A673 (cell line): ENCODE measurements at regions not wholly inside any gene's neighbourhood (a gene's known extent, or its start where the extent isn't known, plus 50 kb on each side); places are given as distances from the start of the nearest gene placed in this dataset.

Source experiments
- BruUV-seq: library from RNA; stranded (reverse); fragments of 400-500 nt; replicated peaks from 2 replicates; lab custom pipeline; 2021; lab: Mats Ljungman, UMichigan
- CTCF ChIA-PET: fragments of 300-600 bp; sonication (Branson Sonifier 250); formaldehyde crosslinking; loops from one replicate; lab custom pipeline; 2022; ENCODE audit warnings: antibody characterized with exemption; lab: Charles Lee
- POLR2A ChIA-PET: fragments of 300-600 bp; sonication (Branson Sonifier 250); formaldehyde crosslinking; loops from one replicate; lab custom pipeline; 2022; ENCODE audit warnings: antibody characterized with exemption; ENCODE audit not compliant: low non-redundant PET; lab: Charles Lee
- DNase-seq: peaks from one replicate; pipeline ENCODE4 v3.0.0-alpha.2; 2015; ENCODE audit warnings: low spot score
- H3K27ac ChIP-seq: fragments of 200-600 bp; sonication (generic); 2 replicates; pipeline ENCODE4 v1.5.1; 2016; ENCODE audit warnings: mixed run types, low read depth, mild to moderate bottlenecking, mixed read lengths, antibody characterized with exemption, low read length; ENCODE audit not compliant: poor library complexity, severe bottlenecking
- H3K27me3 ChIP-seq: fragments of 200-600 bp; sonication (generic); replicated peaks from 2 replicates; pipeline ENCODE4 v1.6.1; 2017; ENCODE audit warnings: mixed run types, low read depth, mild to moderate bottlenecking, mixed read lengths, antibody characterized with exemption, low read length; ENCODE audit not compliant: insufficient read depth, poor library complexity
- H3K36me3 ChIP-seq: fragments of 200-600 bp; sonication (generic); 2 replicates; pipeline ENCODE4 v1.6.1; 2016; ENCODE audit warnings: mixed run types, mild to moderate bottlenecking, mixed read lengths, antibody characterized with exemption, low read length; ENCODE audit not compliant: insufficient read depth, poor library complexity, severe bottlenecking
- H3K4me1 ChIP-seq: fragments of 200-600 bp; sonication (generic); 2 replicates; pipeline ENCODE4 v1.6.1; 2017; ENCODE audit warnings: mixed run types, mild to moderate bottlenecking, mixed read lengths, antibody characterized with exemption, low read length; ENCODE audit not compliant: insufficient read depth, poor library complexity, severe bottlenecking
- H3K4me3 ChIP-seq: fragments of 200-600 bp; sonication (generic); 2 replicates; pipeline ENCODE4 v1.5.1; 2016; ENCODE audit warnings: low read depth, mixed run types, mild to moderate bottlenecking, mixed read lengths, low read length; ENCODE audit not compliant: poor library complexity, severe bottlenecking
- H3K9me3 ChIP-seq: fragments of 200-600 bp; sonication (generic); 2 replicates; pipeline ENCODE4 v1.6.1; 2016; ENCODE audit warnings: mixed run types, low read depth, mild to moderate bottlenecking, mixed read lengths, antibody characterized with exemption, low read length; ENCODE audit not compliant: poor library complexity, severe bottlenecking
- CTCF ChIP-seq: fragments of 300-800, 200-600 bp; sonication (generic); conservative IDR thresholded peaks from 2 replicates; pipeline ENCODE4 v1.5.1; 2017; ENCODE audit warnings: low read depth, mild to moderate bottlenecking, antibody characterized with exemption, low read length, moderate library complexity, mixed read lengths
- EZH2 ChIP-seq: fragments of 200-600 bp; sonication (generic); IDR thresholded peaks from 2 replicates; pipeline ENCODE4 v1.6.1; 2017; ENCODE audit warnings: borderline replicate concordance, low read depth, mild to moderate bottlenecking, mixed read lengths, antibody characterized with exemption, low read length; ENCODE audit not compliant: poor library complexity, severe bottlenecking
- intact Hi-C: fragments of 100-400 bp; cut with micrococcal nuclease; formaldehyde crosslinking; loops from one replicate; pipeline ENCODE4 v1.10.0; 2022; ENCODE audit not compliant: unreplicated experiment

- intact Hi-C loops = no loop called here
Observed at GRCh38 chr6:166684866-166685265, 57.8 kb upstream of the RPS6KA2 start.

GRCh38 chr6:166684170-166684569 lies 57.1 kb upstream of the RPS6KA2 start:
- CTCF ChIA-PET = no interaction called here

More at GRCh38 chr6:166684866-166685265, 57.8 kb upstream of the RPS6KA2 start:
- no TSS peak for BruUV-seq
- Histone ChIP-seq H3K36me3 (no peaks in the 10 kb centered on the region), H3K4me3 (no peak overlapping the region), H3K9me3 (no peaks in the 10 kb centered on the region), H3K27me3 (no peaks in the 10 kb centered on the region), H3K4me1 (peaks cover 11% of the 10 kb centered on the region), H3K27ac (no peak overlapping the region)
- TF ChIP-seq CTCF (no peak), EZH2 (no peak)
- ChIA-PET CTCF (interaction anchor here (0.7 kb wide), 1 partner anchor 52 kb away, joined by 6 read pairs; no protein-coding TSS in a partner anchor), POLR2A (no interaction called here)
- no peak for DNase-seq

GRCh38 chr6:166683477-166683876 lies 56.4 kb upstream of the RPS6KA2 start:
- Histone ChIP-seq H3K27ac (no peak overlapping the region), H3K36me3 (no peaks in the 10 kb centered on the region), H3K4me1 (peaks cover 11% of the 10 kb centered on the region), H3K9me3 (no peaks in the 10 kb centered on the region), H3K4me3 (no peak overlapping the region), H3K27me3 (no peaks in the 10 kb centered on the region)
- intact Hi-C loops = no loop called here
- CTCF ChIA-PET = no interaction called here
- TF ChIP-seq CTCF (no peak), EZH2 (no peak)
- DNase-seq = no peak
- POLR2A ChIA-PET = no interaction called here
- no TSS peak for BruUV-seq

More at GRCh38 chr6:166684170-166684569, 57.1 kb upstream of the RPS6KA2 start:
- DNase-seq = no peak
- H3K27ac ChIP-seq = no peak overlapping the region
- BruUV-seq = no TSS peak
- peaks cover 11% of the 10 kb centered on the region for H3K4me1 ChIP-seq
- H3K27me3 ChIP-seq = no peaks in the 10 kb centered on the region
- H3K9me3 ChIP-seq = no peaks in the 10 kb centered on the region
- H3K36me3 ChIP-seq = no peaks in the 10 kb centered on the region
- POLR2A ChIA-PET = no interaction called here
- intact Hi-C loops = no loop called here
- no peak overlapping the region for H3K4me3 ChIP-seq
- TF ChIP-seq CTCF = no peak
- TF ChIP-seq EZH2 = no peak
